GM12878 (cell line): ENCODE measurements at regions not wholly inside any gene's neighbourhood (a gene's known extent, or its start where the extent isn't known, plus 50 kb on each side); places are given as distances from the start of the nearest gene placed in this dataset.
"Not testable (repeated sequence)": the region's sequence is repeated elsewhere in the genome, so short reads cannot be mapped to it uniquely, and the experiment has no call there.

Experiments used
- ATAC-seq: fragments of 200-7000 bp; cut with Tn5 transposase; 3 replicates; pipeline ENCODE4 v1.9.1; 2020; ENCODE audit warnings: mild to moderate bottlenecking, moderate library complexity
- BruUV-seq: library from RNA; stranded (reverse); fragments of 400-500 nt; replicated peaks from 2 replicates; lab custom pipeline; 2021; lab: Mats Ljungman, UMichigan
- CTCF ChIA-PET: fragments of 300-600 bp; sonication (Branson Sonifier 250); formaldehyde crosslinking; extraction: SDS; loops from one replicate; lab custom pipeline; 2021; ENCODE audit warnings: inconsistent platforms; lab: Yijun Ruan, JAX
- POLR2A ChIA-PET: fragments of 350-600 bp; formaldehyde crosslinking; extraction: SDS; loops from one replicate; lab custom pipeline; 2021; ENCODE audit warnings: inconsistent platforms; lab: Charles Lee
- RAD21 ChIA-PET: fragments of 300-600 bp; sonication (Branson Sonifier 250); formaldehyde crosslinking; loops from one replicate; lab custom pipeline; 2023; ENCODE audit warnings: antibody characterized with exemption; ENCODE audit not compliant: unreplicated experiment; lab: Charles Lee
- SMC1A ChIA-PET: fragments of 300-600 bp; sonication (Branson Sonifier 250); formaldehyde crosslinking; loops from one replicate; lab custom pipeline; 2023; ENCODE audit not compliant: unreplicated experiment, uncharacterized antibody; lab: Charles Lee
- DNase-seq: peaks from one replicate; pipeline ENCODE4 v3.0.0-alpha.2; 2011; ENCODE audit warnings: low read depth, low spot score
- FAIRE-seq: peaks from 3 replicates; lab custom pipeline; 2011; peaks lifted over from hg19 to GRCh38; lab: Jason Lieb, UNC
- H2AFZ ChIP-seq: 2 replicates; pipeline ENCODE4 v1.6.0; 2011; ENCODE audit warnings: low read depth, low read length, control low read depth; ENCODE audit not compliant: control insufficient read depth
- H3K27ac ChIP-seq: 2 replicates; pipeline ENCODE4 v1.5.1; 2011; ENCODE audit warnings: control low read depth; ENCODE audit not compliant: control insufficient read depth, insufficient read depth
- H3K27me3 ChIP-seq, 2 experiments: replicated peaks in 1 of 2; 2 replicates each; pipeline versions ENCODE4 v1.6.0 to v1.6.1; 2011; ENCODE audit warnings: low read length in 1 of 2; ENCODE audit not compliant: control insufficient read depth in 2 of 2, insufficient read depth in 2 of 2
- H3K36me3 ChIP-seq, 2 experiments: 2 replicates each; pipeline ENCODE4 v1.5.1; 2011; ENCODE audit warnings: low read length in 1 of 2; ENCODE audit not compliant: control insufficient read depth in 2 of 2, insufficient read depth in 2 of 2
- H3K4me1 ChIP-seq: 2 replicates; pipeline ENCODE4 v1.6.1; 2011; ENCODE audit warnings: mild to moderate bottlenecking, low read length, moderate library complexity, mixed read lengths; ENCODE audit not compliant: control insufficient read depth, insufficient read depth
- H3K4me2 ChIP-seq: 2 replicates; pipeline ENCODE4 v1.6.0; 2011; ENCODE audit warnings: control low read depth; ENCODE audit not compliant: control insufficient read depth, insufficient read depth
- H3K4me3 ChIP-seq: fragments of 200-600 bp; sonication (generic); 2 replicates; pipeline ENCODE4 v1.5.1; 2016
- H3K79me2 ChIP-seq: 2 replicates; pipeline ENCODE4 v1.6.0; 2011; ENCODE audit warnings: low read length; ENCODE audit not compliant: control insufficient read depth, insufficient read depth
- H3K9ac ChIP-seq: 2 replicates; pipeline ENCODE4 v1.8.0; 2011; ENCODE audit warnings: low read length, control low read depth, mixed read lengths; ENCODE audit not compliant: control insufficient read depth, insufficient read depth
- H3K9me3 ChIP-seq: replicated peaks from 3 replicates; pipeline ENCODE4 v1.5.1; 2011; ENCODE audit warnings: mild to moderate bottlenecking, low read length; ENCODE audit not compliant: control insufficient read depth, insufficient read depth
- H4K20me1 ChIP-seq: 2 replicates; pipeline ENCODE4 v1.6.0; 2011; ENCODE audit not compliant: control insufficient read depth, insufficient read depth
- EP300 ChIP-seq, 2 experiments: fragments of 150-350 bp in 1 of 2; IDR thresholded peaks; 2 replicates each; pipeline ENCODE4 v1.6.1; 2011 to 2012; ENCODE audit warnings: low read depth in 2 of 2, low read length in 2 of 2, borderline replicate concordance in 1 of 2, improper control_type of control experiment in 1 of 2, inconsistent platforms in 1 of 2; ENCODE audit not compliant: control insufficient read depth in 1 of 2
- JUND ChIP-seq: IDR thresholded peaks from 2 replicates; pipeline ENCODE4 v1.6.1; 2012; ENCODE audit warnings: low read depth, mild to moderate bottlenecking, low read length, improper control_type of control experiment, moderate library complexity
- MLLT1 ChIP-seq: fragments of 450-650 bp; IDR thresholded peaks from 2 replicates; pipeline ENCODE4 v1.6.1; 2016; ENCODE audit warnings: mild to moderate bottlenecking
- NR2C1 ChIP-seq: fragments of 450-650 bp; IDR thresholded peaks from 2 replicates; pipeline ENCODE4 v1.6.1; 2017; ENCODE audit warnings: antibody characterized with exemption, mild to moderate bottlenecking, moderate library complexity
- WGBS: methylation state at CpG from one replicate; pipeline ENCODE4 v1.1.6; 2016; ENCODE audit warnings: low lambda C conversion rate; ENCODE audit not compliant: insufficient replicate concordance, insufficient coverage; ENCODE audit errors: missing lambda C conversion rate; 5-methylcytosine and 5-hydroxymethylcytosine counted together
- in situ Hi-C: fragments of 300-500 bp; cut with MboI; formaldehyde crosslinking; loops from 9 replicates; pipeline ENCODE4 v1.14.3; 2018; ENCODE audit warnings: mixed read lengths
- intact Hi-C: fragments of 100-400 bp; cut with micrococcal nuclease; formaldehyde crosslinking; loops from one replicate; pipeline ENCODE4 v1.14.2; 2022; ENCODE audit not compliant: unreplicated experiment

- no peak for TF ChIP-seq MLLT1
- no peak for TF ChIP-seq NR2C1
- TF ChIP-seq EP300 (IDR thresholded peaks at IDR 0.05; ENCODE audit: borderline replicate concordance in 1 of 2, control insufficient read depth in 1 of 2, low read depth in 2 of 2, low read length in 2 of 2): no peak
- TF ChIP-seq JUND: no peak
- TF ChIP-seq, all 136 proteins: peak for 0
Measured at GRCh38 chr2:78839259-78839658, 186.2 kb upstream of the REG3G start (continued).

GRCh38 chr2:78840311-78840710, 185.2 kb upstream of the REG3G start:
- BruUV-seq, RAD21 ChIA-PET, intact Hi-C loops, H3K27me3 ChIP-seq, FAIRE-seq, H4K20me1 ChIP-seq, H3K79me2 ChIP-seq, ATAC-seq, SMC1A ChIA-PET, DNase-seq, POLR2A ChIA-PET, H3K9me3 ChIP-seq, H3K4me2 ChIP-seq, H3K4me1 ChIP-seq, H3K4me3 ChIP-seq, H3K9ac ChIP-seq, H3K27ac ChIP-seq, H2AFZ ChIP-seq, in situ Hi-C loops, H3K36me3 ChIP-seq: not testable (repeated sequence)
- CTCF ChIA-PET: interaction anchor here (1.4 kb wide), 1 partner anchor 21 kb away, joined by 3 read pairs; no protein-coding TSS in a partner anchor
- 40% methylated on average over 9 of the region's 10 CpGs for WGBS
